Lower leg skin (tissue), 3 donors: ENCODE measurements at regions not wholly inside any gene's neighbourhood (a gene's known extent, or its start where the extent isn't known, plus 50 kb on each side); places are given as distances from the start of the nearest gene placed in this dataset.

ENCODE experiments used
- POLR2A ChIP-seq, 2 donors: fragments of 450-650 bp; IDR thresholded peaks; one replicate each; pipeline ENCODE4 v1.6.1; 2016 to 2017; ENCODE audit warnings: antibody characterized with exemption in 2 of 2, mild to moderate bottlenecking in 1 of 2, moderate library complexity in 1 of 2
- TF ChIP-seq, protein P1 (sequence below), 3 donors: fragments of 450-650 bp; IDR thresholded peaks; one replicate each; pipeline ENCODE4 v1.5.1; 2016; ENCODE audit warnings: antibody characterized with exemption in 3 of 3, mild to moderate bottlenecking in 3 of 3, moderate library complexity in 2 of 3

- TF ChIP-seq, protein P1, sequence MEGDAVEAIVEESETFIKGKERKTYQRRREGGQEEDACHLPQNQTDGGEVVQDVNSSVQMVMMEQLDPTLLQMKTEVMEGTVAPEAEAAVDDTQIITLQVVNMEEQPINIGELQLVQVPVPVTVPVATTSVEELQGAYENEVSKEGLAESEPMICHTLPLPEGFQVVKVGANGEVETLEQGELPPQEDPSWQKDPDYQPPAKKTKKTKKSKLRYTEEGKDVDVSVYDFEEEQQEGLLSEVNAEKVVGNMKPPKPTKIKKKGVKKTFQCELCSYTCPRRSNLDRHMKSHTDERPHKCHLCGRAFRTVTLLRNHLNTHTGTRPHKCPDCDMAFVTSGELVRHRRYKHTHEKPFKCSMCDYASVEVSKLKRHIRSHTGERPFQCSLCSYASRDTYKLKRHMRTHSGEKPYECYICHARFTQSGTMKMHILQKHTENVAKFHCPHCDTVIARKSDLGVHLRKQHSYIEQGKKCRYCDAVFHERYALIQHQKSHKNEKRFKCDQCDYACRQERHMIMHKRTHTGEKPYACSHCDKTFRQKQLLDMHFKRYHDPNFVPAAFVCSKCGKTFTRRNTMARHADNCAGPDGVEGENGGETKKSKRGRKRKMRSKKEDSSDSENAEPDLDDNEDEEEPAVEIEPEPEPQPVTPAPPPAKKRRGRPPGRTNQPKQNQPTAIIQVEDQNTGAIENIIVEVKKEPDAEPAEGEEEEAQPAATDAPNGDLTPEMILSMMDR (IDR thresholded peaks at IDR 0.05): no peak
- no peak for TF ChIP-seq POLR2A (IDR thresholded peaks at IDR 0.05)
Observed at GRCh38 chr2:138962686-138963085, 182.5 kb upstream of the NXPH2 start.
